ENCODE measurements at regions not wholly inside any gene's neighbourhood (a gene's known extent, or its start where the extent isn't known, plus 50 kb on each side); places are given as distances from the start of the nearest gene placed in this dataset.

DNA sequence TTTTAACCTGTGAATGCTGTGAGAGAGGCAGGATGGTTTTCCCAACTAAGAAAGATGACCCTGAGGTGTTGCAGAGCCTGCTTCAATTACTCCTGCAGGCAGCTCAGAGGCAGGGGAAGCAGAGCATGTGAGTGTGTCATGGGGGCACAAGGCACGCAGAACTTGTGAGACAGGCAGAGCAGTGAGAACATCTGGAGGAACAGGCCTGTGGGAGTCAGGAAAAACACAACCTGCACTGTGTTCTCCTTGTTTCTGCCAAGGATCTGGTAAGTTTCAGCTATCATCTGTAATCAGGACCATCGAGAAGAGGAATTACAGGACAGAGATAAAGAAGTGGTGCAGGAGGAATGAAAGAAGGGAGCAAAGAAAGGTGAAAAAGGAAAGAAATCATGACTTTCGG, 741.8 kb upstream of the INTU start:
- FAIRE-seq (no peak), DNase-seq (ENCODE audit: low read depth, low spot score) (no peak)
- ChIA-PET POLR2A (no interaction called here), CTCF (no interaction called here)
- no peak for TF ChIP-seq MAX (IDR thresholded peaks at IDR 0.05; ENCODE audit: insufficient read depth, insufficient read length)
- no peak overlapping the region for H2AFZ ChIP-seq (ENCODE audit: low read depth, low read length)
- no peaks in the 10 kb centered on the region for H3K36me3 ChIP-seq (ENCODE audit: control insufficient read depth in 2 of 2, extremely low read depth in 1 of 2, insufficient read depth in 2 of 2, low read length in 2 of 2)
- no peak overlapping the region for H3K9ac ChIP-seq (replicated peaks; ENCODE audit: extremely low read depth, insufficient read depth, low read length)
- H3K4me3 ChIP-seq (replicated peaks in 1 of 3; ENCODE audit: insufficient read depth in 1 of 3, low read depth in 1 of 3, low read length in 3 of 3), result no peak overlapping the region
- no TSS peak for BruUV-seq (replicated peaks)
- H3K27ac ChIP-seq (ENCODE audit: insufficient read depth, low read depth, low read length), result no peak overlapping the region
- no peaks in the 10 kb centered on the region for H3K9me1 ChIP-seq (replicated peaks; ENCODE audit: control insufficient read depth, extremely low read depth, insufficient read depth, low read length)
- no peaks in the 10 kb centered on the region for H3K79me2 ChIP-seq (ENCODE audit: control insufficient read depth, insufficient read depth, low read length)
- no peaks in the 10 kb centered on the region for H3K27me3 ChIP-seq (ENCODE audit: control insufficient read depth in 2 of 2, insufficient read depth in 2 of 2, low read length in 2 of 2)
- no peak overlapping the region for H3K4me2 ChIP-seq (ENCODE audit: insufficient read depth, low read length)
- no peaks in the 10 kb centered on the region for H4K20me1 ChIP-seq (replicated peaks; ENCODE audit: control insufficient read depth, extremely low read depth, insufficient read depth, low read length)
- no peaks in the 10 kb centered on the region for H3K4me1 ChIP-seq (ENCODE audit: control insufficient read depth, extremely low read depth, insufficient read depth, low read length)
- intact Hi-C loops (cut with micrococcal nuclease) (no loop called here), dilution Hi-C loops (cut with MboI; ENCODE audit: extremely low pct_ligation_motif_present, low sequenced_read_pairs) (no loop called here)
- no peaks in the 10 kb centered on the region for H3K9me3 ChIP-seq (replicated peaks; ENCODE audit: control insufficient read depth, insufficient read depth, low read length)

DNA sequence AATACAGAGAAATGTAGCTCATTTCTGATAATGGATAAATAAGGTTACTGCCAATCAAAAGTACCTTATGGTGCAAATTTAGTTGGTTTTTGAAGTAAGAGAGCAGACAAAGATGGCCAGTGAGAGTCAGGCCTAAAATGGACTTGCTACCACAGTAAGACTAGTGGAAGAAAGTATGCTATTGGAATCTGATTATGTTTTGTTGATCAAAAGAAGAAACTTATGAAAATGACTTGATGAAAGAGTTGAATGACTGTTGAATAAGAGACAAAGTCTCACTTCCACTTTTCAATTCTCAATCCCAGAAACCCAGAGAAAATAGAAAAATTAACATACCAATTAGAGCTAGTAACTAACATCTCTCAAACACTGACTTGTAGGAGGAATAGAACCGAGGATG, 737.8 kb upstream of the INTU start:
- H3K9me1 ChIP-seq (replicated peaks; ENCODE audit: control insufficient read depth, extremely low read depth, insufficient read depth, low read length), result no peaks in the 10 kb centered on the region
- no peaks in the 10 kb centered on the region for H3K79me2 ChIP-seq (ENCODE audit: control insufficient read depth, insufficient read depth, low read length)
- no peak for FAIRE-seq
- ChIA-PET POLR2A (no interaction called here), CTCF (no interaction called here)
- no peaks in the 10 kb centered on the region for H3K4me1 ChIP-seq (ENCODE audit: control insufficient read depth, extremely low read depth, insufficient read depth, low read length)
- no peak overlapping the region for H2AFZ ChIP-seq (ENCODE audit: low read depth, low read length)
- H3K36me3 ChIP-seq (ENCODE audit: control insufficient read depth in 2 of 2, extremely low read depth in 1 of 2, insufficient read depth in 2 of 2, low read length in 2 of 2), result no peaks in the 10 kb centered on the region
- H3K4me3 ChIP-seq (replicated peaks in 1 of 3; ENCODE audit: insufficient read depth in 1 of 3, low read depth in 1 of 3, low read length in 3 of 3), result no peak overlapping the region
- dilution Hi-C loops (cut with MboI; ENCODE audit: extremely low pct_ligation_motif_present, low sequenced_read_pairs) (no loop called here), intact Hi-C loops (cut with micrococcal nuclease) (no loop called here)
- H3K4me2 ChIP-seq (ENCODE audit: insufficient read depth, low read length), result no peak overlapping the region
- no peaks in the 10 kb centered on the region for H3K9me3 ChIP-seq (replicated peaks; ENCODE audit: control insufficient read depth, insufficient read depth, low read length)
- no peaks in the 10 kb centered on the region for H3K27me3 ChIP-seq (ENCODE audit: control insufficient read depth in 2 of 2, insufficient read depth in 2 of 2, low read length in 2 of 2)
- H4K20me1 ChIP-seq (replicated peaks; ENCODE audit: control insufficient read depth, extremely low read depth, insufficient read depth, low read length), result no peaks in the 10 kb centered on the region
- H3K9ac ChIP-seq (replicated peaks; ENCODE audit: extremely low read depth, insufficient read depth, low read length), result no peak overlapping the region
- no peak for DNase-seq (ENCODE audit: low read depth, low spot score)
- no TSS peak for BruUV-seq (replicated peaks)
- no peak overlapping the region for H3K27ac ChIP-seq (ENCODE audit: insufficient read depth, low read depth, low read length)
- TF ChIP-seq POLR2A (IDR thresholded peaks at IDR 0.05; ENCODE audit: low read depth, low read length) (no peak), JUN (IDR thresholded peaks at IDR 0.05; ENCODE audit: borderline replicate concordance, insufficient read depth, insufficient read length, low read depth) (no peak), MAX (IDR thresholded peaks at IDR 0.05; ENCODE audit: insufficient read depth, insufficient read length) (no peak), FOS (IDR thresholded peaks at IDR 0.05; ENCODE audit: borderline replicate concordance, insufficient read depth, low read length) (no peak), POLR2AphosphoS5 (IDR thresholded peaks at IDR 0.05; ENCODE audit: insufficient read depth, low read depth, low read length) (no peak), MYC (IDR thresholded peaks at IDR 0.05; ENCODE audit: low read depth, low read length) (no peak), GATA2 (IDR thresholded peaks at IDR 0.05; ENCODE audit: insufficient read depth, insufficient read length, low read depth, low read length) (no peak), EZH2 (IDR thresholded peaks at IDR 0.05; ENCODE audit: borderline replicate concordance, low read depth, low read length, severe bottlenecking) (no peak)
- TF ChIP-seq, protein P1, sequence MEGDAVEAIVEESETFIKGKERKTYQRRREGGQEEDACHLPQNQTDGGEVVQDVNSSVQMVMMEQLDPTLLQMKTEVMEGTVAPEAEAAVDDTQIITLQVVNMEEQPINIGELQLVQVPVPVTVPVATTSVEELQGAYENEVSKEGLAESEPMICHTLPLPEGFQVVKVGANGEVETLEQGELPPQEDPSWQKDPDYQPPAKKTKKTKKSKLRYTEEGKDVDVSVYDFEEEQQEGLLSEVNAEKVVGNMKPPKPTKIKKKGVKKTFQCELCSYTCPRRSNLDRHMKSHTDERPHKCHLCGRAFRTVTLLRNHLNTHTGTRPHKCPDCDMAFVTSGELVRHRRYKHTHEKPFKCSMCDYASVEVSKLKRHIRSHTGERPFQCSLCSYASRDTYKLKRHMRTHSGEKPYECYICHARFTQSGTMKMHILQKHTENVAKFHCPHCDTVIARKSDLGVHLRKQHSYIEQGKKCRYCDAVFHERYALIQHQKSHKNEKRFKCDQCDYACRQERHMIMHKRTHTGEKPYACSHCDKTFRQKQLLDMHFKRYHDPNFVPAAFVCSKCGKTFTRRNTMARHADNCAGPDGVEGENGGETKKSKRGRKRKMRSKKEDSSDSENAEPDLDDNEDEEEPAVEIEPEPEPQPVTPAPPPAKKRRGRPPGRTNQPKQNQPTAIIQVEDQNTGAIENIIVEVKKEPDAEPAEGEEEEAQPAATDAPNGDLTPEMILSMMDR (IDR thresholded peaks at IDR 0.05; ENCODE audit: extremely low read depth in 1 of 2, insufficient read depth in 1 of 2, low read depth in 1 of 2, low read length in 2 of 2), result no peak
